CD4-positive, alpha-beta T cell (primary cell): ENCODE measurements at regions not wholly inside any gene's neighbourhood (a gene's known extent, or its start where the extent isn't known, plus 50 kb on each side); places are given as distances from the start of the nearest gene placed in this dataset.

Experiments
- ATAC-seq: fragments of 200-7000 bp; cut with Tn5 transposase; one replicate; pipeline ENCODE4 v1.10.0; 2022; ENCODE audit warnings: mild to moderate bottlenecking; ENCODE audit not compliant: poor library complexity
- CTCF ChIA-PET: fragments of 350-600 bp; sonication (Branson Sonifier 250); formaldehyde crosslinking; loops from one replicate; lab custom pipeline; 2021; ENCODE audit warnings: antibody characterized with exemption, inconsistent platforms; lab: Charles Lee
- POLR2A ChIA-PET: fragments of 350-600 bp; sonication (Branson Sonifier 250); formaldehyde crosslinking; loops from one replicate; lab custom pipeline; 2021; ENCODE audit warnings: antibody characterized with exemption, inconsistent platforms; lab: Charles Lee
- DNase-seq, 14 experiments: peaks; one replicate each; pipeline ENCODE4 v3.0.0-alpha.2; 2013 to 2020; ENCODE audit warnings: mixed read lengths in 2 of 14
- H3K27ac ChIP-seq, 2 donors: one replicate each; pipeline versions ENCODE4 v1.5.1 to v1.7.0; 2013; ENCODE audit warnings: low read length in 2 of 2, low read depth in 1 of 2, mild to moderate bottlenecking in 1 of 2
- H3K27me3 ChIP-seq, 2 experiments: 1 replicate in 1 of 2; 2 replicates in 1 of 2; pipeline versions ENCODE4 v1.6.1 to v1.7.0; 2013; ENCODE audit warnings: low read length in 2 of 2, control low read depth in 1 of 2, mild to moderate bottlenecking in 1 of 2, moderate library complexity in 1 of 2; ENCODE audit not compliant: insufficient read depth in 2 of 2, control insufficient read depth in 1 of 2
- H3K36me3 ChIP-seq: one replicate; pipeline ENCODE4 v1.6.1; 2013; ENCODE audit warnings: low read length, control low read depth; ENCODE audit not compliant: insufficient read depth
- H3K4me1 ChIP-seq: one replicate; pipeline ENCODE4 v1.6.1; 2013; ENCODE audit warnings: low read length, control low read depth; ENCODE audit not compliant: insufficient read depth
- H3K4me3 ChIP-seq: one replicate; pipeline ENCODE4 v1.5.1; 2013; ENCODE audit warnings: mild to moderate bottlenecking, low read length, moderate library complexity
- H3K9me3 ChIP-seq, 2 experiments: 1 replicate in 1 of 2; 2 replicates in 1 of 2; pipeline versions ENCODE4 v1.6.1 to v1.7.0; 2013; ENCODE audit warnings: low read length in 2 of 2, mild to moderate bottlenecking in 2 of 2, control low read depth in 1 of 2, moderate library complexity in 1 of 2; ENCODE audit not compliant: control insufficient read depth in 1 of 2, insufficient read depth in 1 of 2
- H3K27ac Mint-ChIP-seq: one replicate; pipeline ENCODE4 v1.8.0; 2020; ENCODE audit warnings: mixed read lengths
- H3K27me3 Mint-ChIP-seq: one replicate; pipeline ENCODE4 v1.8.0; 2021; ENCODE audit warnings: mixed read lengths
- H3K36me3 Mint-ChIP-seq: one replicate; pipeline ENCODE4 v1.8.0; 2021; ENCODE audit warnings: low read depth, mixed read lengths
- H3K4me1 Mint-ChIP-seq: one replicate; pipeline ENCODE4 v1.8.0; 2021; ENCODE audit warnings: low read depth, mixed read lengths
- H3K4me3 Mint-ChIP-seq: one replicate; pipeline ENCODE4 v1.8.0; 2020; ENCODE audit warnings: mild to moderate bottlenecking, mixed read lengths
- H3K9me3 Mint-ChIP-seq: one replicate; pipeline ENCODE4 v1.8.0; 2020; ENCODE audit warnings: mixed read lengths
- CTCF ChIP-seq: fragments of 200-600 bp; IDR thresholded peaks from one replicate; pipeline ENCODE4 v1.8.0; 2022; ENCODE audit warnings: antibody characterized with exemption, mild to moderate bottlenecking
- intact Hi-C, 2 experiments: fragments of 100-400 bp; cut with DNase I in 1 of 2; cut with micrococcal nuclease in 1 of 2; formaldehyde crosslinking; loops; one replicate each; pipeline versions ENCODE4 v1.15.1 to v1.9.0; 2023 to 2025; cut with DNase I, micrococcal nuclease

- ATAC-seq: no peak
- no peaks in the 10 kb centered on the region for H3K36me3 ChIP-seq
- H3K9me3 ChIP-seq: no peaks in the 10 kb centered on the region
- no peaks in the 10 kb centered on the region for H3K4me1 ChIP-seq
- H3K4me3 ChIP-seq: no peak overlapping the region
- intact Hi-C loops: no loop called here
- Mint-ChIP-seq H3K9me3 (peaks cover 8% of the 10 kb centered on the region), H3K4me3 (no peak overlapping the region), H3K4me1 (no peaks in the 10 kb centered on the region), H3K27ac (no peak overlapping the region), H3K36me3 (no peaks in the 10 kb centered on the region), H3K27me3 (no peaks in the 10 kb centered on the region)
- DNase-seq: no peak
- H3K27me3 ChIP-seq: no peaks in the 10 kb centered on the region
- TF ChIP-seq CTCF: no peak
- H3K27ac ChIP-seq: no peak overlapping the region
- ChIA-PET POLR2A (no interaction called here), CTCF (no interaction called here)
Observed at GRCh38 chr2:153393518-153393917, 85.0 kb downstream of the RPRM start.

- Histone ChIP-seq H3K27ac (no peak overlapping the region), H3K36me3 (no peaks in the 10 kb centered on the region), H3K9me3 (no peaks in the 10 kb centered on the region), H3K27me3 (no peaks in the 10 kb centered on the region), H3K4me1 (no peaks in the 10 kb centered on the region), H3K4me3 (no peak overlapping the region)
- CTCF ChIA-PET: no interaction called here
- TF ChIP-seq CTCF: no peak
- POLR2A ChIA-PET: no interaction called here
- Mint-ChIP-seq H3K4me1 (no peaks in the 10 kb centered on the region), H3K27ac (no peak overlapping the region), H3K4me3 (no peak overlapping the region), H3K9me3 (peaks cover 5% of the 10 kb centered on the region), H3K36me3 (no peaks in the 10 kb centered on the region), H3K27me3 (no peaks in the 10 kb centered on the region)
- intact Hi-C loops: no loop called here
- ATAC-seq: no peak
- DNase-seq: no peak
Observed at GRCh38 chr2:153391131-153391530, 87.4 kb downstream of the RPRM start.

GRCh38 chr2:153388246-153388645 is 90.3 kb downstream of the RPRM start:
- H3K36me3 Mint-ChIP-seq: no peaks in the 10 kb centered on the region
- H3K27me3 Mint-ChIP-seq: no peaks in the 10 kb centered on the region
- TF ChIP-seq CTCF: no peak
- H3K4me3 Mint-ChIP-seq: no peak overlapping the region
- H3K9me3 Mint-ChIP-seq: peaks cover 9% of the 10 kb centered on the region
- H3K36me3 ChIP-seq: no peaks in the 10 kb centered on the region
- no peaks in the 10 kb centered on the region for H3K9me3 ChIP-seq
- no peak overlapping the region for H3K4me3 ChIP-seq
- DNase-seq (no peak), ATAC-seq (no peak)
- no peaks in the 10 kb centered on the region for H3K4me1 Mint-ChIP-seq
- no peak overlapping the region for H3K27ac Mint-ChIP-seq
- H3K27me3 ChIP-seq: no peaks in the 10 kb centered on the region
- ChIA-PET POLR2A (no interaction called here), CTCF (no interaction called here)
- no peak overlapping the region for H3K27ac ChIP-seq
- intact Hi-C loops: no loop called here
- no peaks in the 10 kb centered on the region for H3K4me1 ChIP-seq
